ENCODE measurements at regions not wholly inside any gene's neighbourhood (a gene's known extent, or its start where the extent isn't known, plus 50 kb on each side); places are given as distances from the start of the nearest gene placed in this dataset.

DNA sequence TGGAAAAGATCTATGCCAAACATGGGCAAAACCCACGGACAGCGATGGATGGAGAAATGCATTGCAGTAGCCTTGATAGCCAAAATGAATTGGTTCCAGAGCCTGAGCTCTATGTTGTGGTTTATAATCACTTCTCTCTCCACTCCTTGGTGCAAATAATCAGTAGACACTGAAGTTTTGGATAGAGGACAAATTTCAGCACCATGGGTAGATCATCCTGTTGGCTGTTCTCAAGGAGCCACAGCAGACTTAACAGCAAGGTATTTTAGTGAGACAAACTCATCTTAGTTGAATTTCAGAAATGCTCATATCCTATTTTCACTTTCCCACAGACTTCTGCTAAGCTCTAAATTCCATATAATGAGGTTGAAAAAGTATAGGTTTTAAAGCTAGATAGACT lies 88.3 kb upstream of the CCL1 start:
- Histone ChIP-seq H3K4me1 (ENCODE audit: control insufficient read depth in 3 of 3, insufficient read depth in 3 of 3, low read length in 3 of 3) (no peaks in the 10 kb centered on the region), H3K4me3 (ENCODE audit: low read length in 3 of 3) (no peak overlapping the region), H3K27me3 (ENCODE audit: control insufficient read depth in 3 of 3, insufficient read depth in 3 of 3, low read length in 3 of 3) (peaks cover 6 to 21% (median 15%) of the 10 kb centered on the region in 3 donors), H3K9me3 (ENCODE audit: control insufficient read depth in 3 of 3, low read length in 3 of 3) (no peaks in the 10 kb centered on the region), H3K9ac (ENCODE audit: low read depth in 1 of 3, low read length in 3 of 3) (no peak overlapping the region), H3K27ac (ENCODE audit: low read depth, low read length) (no peak overlapping the region), H3K36me3 (ENCODE audit: control insufficient read depth in 3 of 3, insufficient read depth in 3 of 3, low read length in 3 of 3) (no peaks in the 10 kb centered on the region)

GRCh38 chr17:34447406-34447805 lies 84.4 kb upstream of the CCL1 start:
- Histone ChIP-seq H3K4me1 (ENCODE audit: control insufficient read depth in 3 of 3, insufficient read depth in 3 of 3, low read length in 3 of 3) (peaks cover 0 to 9% (median 6%) of the 10 kb centered on the region in 3 donors), H3K4me3 (ENCODE audit: low read length in 3 of 3) (no peak overlapping the region), H3K27ac (ENCODE audit: low read depth, low read length) (no peak overlapping the region), H3K9me3 (ENCODE audit: control insufficient read depth in 3 of 3, low read length in 3 of 3) (no peaks in the 10 kb centered on the region), H3K9ac (ENCODE audit: low read depth in 1 of 3, low read length in 3 of 3) (no peak overlapping the region), H3K27me3 (ENCODE audit: control insufficient read depth in 3 of 3, insufficient read depth in 3 of 3, low read length in 3 of 3) (peaks cover 6 to 13% (median 7%) of the 10 kb centered on the region in 3 donors), H3K36me3 (ENCODE audit: control insufficient read depth in 3 of 3, insufficient read depth in 3 of 3, low read length in 3 of 3) (no peaks in the 10 kb centered on the region)

GRCh38 chr17:34445101-34445500 lies 82.1 kb upstream of the CCL1 start:
- Histone ChIP-seq H3K27me3 (ENCODE audit: control insufficient read depth in 3 of 3, insufficient read depth in 3 of 3, low read length in 3 of 3) (peaks cover 6 to 21% (median 7%) of the 10 kb centered on the region in 3 donors), H3K4me3 (ENCODE audit: low read length in 3 of 3) (no peak overlapping the region), H3K36me3 (ENCODE audit: control insufficient read depth in 3 of 3, insufficient read depth in 3 of 3, low read length in 3 of 3) (no peaks in the 10 kb centered on the region), H3K4me1 (ENCODE audit: control insufficient read depth in 3 of 3, insufficient read depth in 3 of 3, low read length in 3 of 3) (peaks cover 0 to 15% (median 9%) of the 10 kb centered on the region in 3 donors), H3K9me3 (ENCODE audit: control insufficient read depth in 3 of 3, low read length in 3 of 3) (no peaks in the 10 kb centered on the region), H3K27ac (ENCODE audit: low read depth, low read length) (no peak overlapping the region), H3K9ac (ENCODE audit: low read depth in 1 of 3, low read length in 3 of 3) (no peak overlapping the region)

DNA sequence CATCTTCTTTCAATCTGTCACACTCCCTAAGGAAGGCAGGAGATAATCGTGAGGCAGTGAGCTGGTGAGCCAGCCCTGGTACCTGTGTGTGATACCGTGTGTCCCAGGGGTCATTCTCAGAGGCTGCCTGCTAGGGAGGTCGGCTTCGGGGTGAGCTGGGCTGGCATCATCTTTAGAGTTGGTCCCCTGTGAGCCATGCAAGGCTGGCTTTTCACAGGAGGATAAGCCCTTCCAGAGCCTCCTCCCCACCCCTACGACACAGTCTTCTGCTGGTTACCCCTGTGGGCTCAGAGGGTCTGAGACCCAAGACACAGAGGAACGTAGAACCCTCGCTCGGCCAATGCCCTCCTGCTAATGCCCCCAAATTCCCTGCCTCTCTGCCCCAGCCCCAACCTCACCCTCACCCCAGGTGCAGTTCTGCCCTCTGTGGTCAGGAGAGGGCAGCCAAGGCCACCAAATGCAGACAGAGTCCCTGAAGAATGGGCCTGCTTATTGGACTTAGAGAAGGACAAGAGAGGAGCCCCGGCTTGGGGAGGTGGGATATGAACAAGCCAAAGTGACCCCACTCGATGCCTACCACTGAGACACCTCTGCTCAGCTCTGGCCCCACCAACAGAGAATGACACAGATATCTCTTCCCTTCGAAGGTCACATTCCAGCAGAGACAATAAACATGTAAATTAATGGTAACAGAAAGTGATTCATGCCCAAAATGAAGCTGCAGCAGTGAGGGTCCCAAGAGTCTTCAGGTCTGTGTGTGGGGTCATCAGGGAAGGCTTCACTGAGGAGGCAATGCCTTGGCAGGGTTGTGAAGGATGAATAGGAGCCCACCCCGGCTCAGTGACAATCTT lies 80.8 kb upstream of the CCL1 start:
- Histone ChIP-seq H3K27me3 (ENCODE audit: control insufficient read depth in 3 of 3, insufficient read depth in 3 of 3, low read length in 3 of 3) (peaks cover 3 to 21% (median 7%) of the 10 kb centered on the region in 3 donors), H3K4me3 (ENCODE audit: low read length in 3 of 3) (no peak overlapping the region), H3K36me3 (ENCODE audit: control insufficient read depth in 3 of 3, insufficient read depth in 3 of 3, low read length in 3 of 3) (no peaks in the 10 kb centered on the region), H3K27ac (ENCODE audit: low read depth, low read length) (no peak overlapping the region), H3K9me3 (ENCODE audit: control insufficient read depth in 3 of 3, low read length in 3 of 3) (no peaks in the 10 kb centered on the region), H3K4me1 (ENCODE audit: control insufficient read depth in 3 of 3, insufficient read depth in 3 of 3, low read length in 3 of 3) (peaks cover 0 to 15% (median 9%) of the 10 kb centered on the region in 3 donors), H3K9ac (ENCODE audit: low read depth in 1 of 3, low read length in 3 of 3) (no peak overlapping the region)

DNA sequence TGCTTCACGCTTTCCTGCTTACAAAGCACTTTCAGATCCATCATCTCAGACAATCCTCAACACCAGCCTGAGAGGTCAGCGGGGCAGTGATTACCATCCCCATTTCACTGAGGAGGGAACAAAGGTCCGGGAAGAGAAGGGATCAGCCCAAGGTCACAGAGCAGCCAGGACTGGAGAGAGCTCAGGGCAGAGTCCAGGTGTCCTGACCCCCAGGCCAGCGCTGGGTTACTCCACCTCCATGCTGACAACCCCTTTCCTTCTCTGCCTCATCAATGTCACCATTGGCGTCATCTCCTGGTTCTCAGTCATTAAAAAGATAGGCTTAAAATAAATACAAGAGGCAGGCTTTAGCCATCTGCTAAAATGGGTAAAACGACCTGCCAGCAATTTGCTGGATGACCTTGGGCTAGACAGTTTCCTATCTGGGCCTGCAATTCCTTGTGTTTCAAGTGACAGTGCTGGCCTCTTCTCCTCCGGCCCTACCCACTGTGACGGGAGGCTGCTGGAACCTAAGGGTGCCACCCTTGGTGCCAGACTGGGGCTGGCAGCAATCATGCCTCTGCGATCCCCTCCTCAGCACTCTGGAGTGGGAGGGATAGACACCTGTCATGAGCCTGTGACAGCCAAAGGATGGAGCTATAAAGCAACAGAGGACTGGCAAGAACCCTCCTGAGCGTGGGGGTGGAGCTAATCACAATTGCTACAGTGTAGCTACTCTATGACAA lies 79.5 kb upstream of the CCL1 start:
- Histone ChIP-seq H3K27ac (ENCODE audit: low read depth, low read length) (no peak overlapping the region), H3K27me3 (ENCODE audit: control insufficient read depth in 3 of 3, insufficient read depth in 3 of 3, low read length in 3 of 3) (peaks cover 3 to 21% (median 3%) of the 10 kb centered on the region in 3 donors), H3K4me3 (ENCODE audit: low read length in 3 of 3) (peak overlapping the region in 1 of 3 donors; percentile 29), H3K9ac (ENCODE audit: low read depth in 1 of 3, low read length in 3 of 3) (no peak overlapping the region), H3K4me1 (ENCODE audit: control insufficient read depth in 3 of 3, insufficient read depth in 3 of 3, low read length in 3 of 3) (peaks cover 0 to 15% (median 9%) of the 10 kb centered on the region in 3 donors), H3K9me3 (ENCODE audit: control insufficient read depth in 3 of 3, low read length in 3 of 3) (no peaks in the 10 kb centered on the region), H3K36me3 (ENCODE audit: control insufficient read depth in 3 of 3, insufficient read depth in 3 of 3, low read length in 3 of 3) (no peaks in the 10 kb centered on the region)

GRCh38 chr17:34437188-34437587 lies 74.2 kb upstream of the CCL1 start:
- Histone ChIP-seq H3K4me1 (ENCODE audit: control insufficient read depth in 3 of 3, insufficient read depth in 3 of 3, low read length in 3 of 3) (peaks cover 0 to 4% (median under 1%) of the 10 kb centered on the region in 3 donors), H3K27me3 (ENCODE audit: control insufficient read depth in 3 of 3, insufficient read depth in 3 of 3, low read length in 3 of 3) (peaks cover 0 to 20% (median 9%) of the 10 kb centered on the region in 3 donors), H3K36me3 (ENCODE audit: control insufficient read depth in 3 of 3, insufficient read depth in 3 of 3, low read length in 3 of 3) (no peaks in the 10 kb centered on the region), H3K9me3 (ENCODE audit: control insufficient read depth in 3 of 3, low read length in 3 of 3) (no peaks in the 10 kb centered on the region), H3K9ac (ENCODE audit: low read depth in 1 of 3, low read length in 3 of 3) (no peak overlapping the region), H3K27ac (ENCODE audit: low read depth, low read length) (no peak overlapping the region), H3K4me3 (ENCODE audit: low read length in 3 of 3) (no peak overlapping the region)

- H3K4me3 ChIP-seq (ENCODE audit: low read length in 3 of 3): no peak overlapping the region
- H3K36me3 ChIP-seq (ENCODE audit: control insufficient read depth in 3 of 3, insufficient read depth in 3 of 3, low read length in 3 of 3): no peaks in the 10 kb centered on the region
- no peak overlapping the region for H3K27ac ChIP-seq (ENCODE audit: low read depth, low read length)
- H3K9me3 ChIP-seq (ENCODE audit: control insufficient read depth in 3 of 3, low read length in 3 of 3): no peaks in the 10 kb centered on the region
- no peaks in the 10 kb centered on the region for H3K4me1 ChIP-seq (ENCODE audit: control insufficient read depth in 3 of 3, insufficient read depth in 3 of 3, low read length in 3 of 3)
- no peak overlapping the region for H3K9ac ChIP-seq (ENCODE audit: low read depth in 1 of 3, low read length in 3 of 3)
- peaks cover 0 to 17% (median 9%) of the 10 kb centered on the region in 3 donors for H3K27me3 ChIP-seq (ENCODE audit: control insufficient read depth in 3 of 3, insufficient read depth in 3 of 3, low read length in 3 of 3)
Measured at GRCh38 chr17:34436607-34437006, 73.6 kb upstream of the CCL1 start.

- Histone ChIP-seq H3K4me3 (ENCODE audit: low read length in 3 of 3) (no peak overlapping the region), H3K36me3 (ENCODE audit: control insufficient read depth in 3 of 3, insufficient read depth in 3 of 3, low read length in 3 of 3) (no peaks in the 10 kb centered on the region), H3K9me3 (ENCODE audit: control insufficient read depth in 3 of 3, low read length in 3 of 3) (no peaks in the 10 kb centered on the region), H3K27ac (ENCODE audit: low read depth, low read length) (no peak overlapping the region), H3K27me3 (ENCODE audit: control insufficient read depth in 3 of 3, insufficient read depth in 3 of 3, low read length in 3 of 3) (peaks cover 0 to 12% (median 9%) of the 10 kb centered on the region in 3 donors), H3K4me1 (ENCODE audit: control insufficient read depth in 3 of 3, insufficient read depth in 3 of 3, low read length in 3 of 3) (no peaks in the 10 kb centered on the region), H3K9ac (ENCODE audit: low read depth in 1 of 3, low read length in 3 of 3) (no peak overlapping the region)
Measured at GRCh38 chr17:34435182-34435928, 72.3 kb upstream of the CCL1 start.

DNA sequence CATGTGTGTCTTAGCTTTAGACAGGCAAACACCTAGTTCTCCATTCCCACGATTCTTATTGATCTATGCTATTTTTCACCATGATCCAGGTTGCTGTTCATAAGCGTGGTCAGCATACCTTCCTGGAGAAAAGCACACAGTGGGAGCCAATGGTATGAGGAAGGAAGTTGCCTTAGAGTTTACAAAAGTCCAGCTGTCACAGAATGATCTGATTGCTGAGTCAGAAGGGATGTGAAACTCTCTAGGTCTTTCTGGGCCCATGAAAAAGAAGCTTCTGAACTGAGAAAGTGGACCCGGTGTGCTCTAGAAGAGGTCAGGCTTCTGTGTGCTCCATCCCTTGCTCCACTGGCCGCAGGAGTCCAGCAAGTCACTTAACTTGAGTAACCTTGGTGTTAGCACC lies 71.0 kb upstream of the CCL1 start:
- Histone ChIP-seq H3K27me3 (ENCODE audit: control insufficient read depth in 3 of 3, insufficient read depth in 3 of 3, low read length in 3 of 3) (peaks cover 0 to 12% (median 9%) of the 10 kb centered on the region in 3 donors), H3K4me3 (ENCODE audit: low read length in 3 of 3) (no peak overlapping the region), H3K36me3 (ENCODE audit: control insufficient read depth in 3 of 3, insufficient read depth in 3 of 3, low read length in 3 of 3) (no peaks in the 10 kb centered on the region), H3K27ac (ENCODE audit: low read depth, low read length) (no peak overlapping the region), H3K9me3 (ENCODE audit: control insufficient read depth in 3 of 3, low read length in 3 of 3) (no peaks in the 10 kb centered on the region), H3K4me1 (ENCODE audit: control insufficient read depth in 3 of 3, insufficient read depth in 3 of 3, low read length in 3 of 3) (no peaks in the 10 kb centered on the region), H3K9ac (ENCODE audit: low read depth in 1 of 3, low read length in 3 of 3) (no peak overlapping the region)
